NCI-H69 (cell line): ENCODE measurements at regions not wholly inside any gene's neighbourhood (a gene's known extent, or its start where the extent isn't known, plus 50 kb on each side); places are given as distances from the start of the nearest gene placed in this dataset.
"Not testable (repeated sequence)": the region's sequence is repeated elsewhere in the genome, so short reads cannot be mapped to it uniquely, and the experiment has no call there.

Experiments
- DNase-seq: peaks from one replicate; lab custom pipeline; 2025; lab: John Stamatoyannopoulos, UW

DNA sequence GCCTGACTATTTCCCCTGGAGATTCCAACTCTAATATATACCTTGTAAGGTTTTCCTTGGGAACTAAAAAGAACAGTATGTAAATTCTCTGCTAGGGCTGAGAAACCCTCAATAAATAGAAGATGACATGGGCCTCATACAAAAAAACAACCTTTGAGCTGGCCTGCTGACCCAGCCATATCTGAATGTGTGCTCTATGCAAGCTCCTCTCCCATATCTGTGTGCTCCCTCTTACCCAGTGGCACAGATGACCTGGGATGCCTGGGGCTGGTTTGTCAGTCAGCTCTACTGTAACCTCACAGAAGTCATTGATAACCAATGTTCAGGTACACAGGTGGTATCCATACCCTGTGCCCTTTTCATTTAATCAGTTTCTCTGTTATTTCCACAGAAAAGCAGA is 329.2 kb downstream of the SEC16B start:
- DNase-seq = no peak

DNA sequence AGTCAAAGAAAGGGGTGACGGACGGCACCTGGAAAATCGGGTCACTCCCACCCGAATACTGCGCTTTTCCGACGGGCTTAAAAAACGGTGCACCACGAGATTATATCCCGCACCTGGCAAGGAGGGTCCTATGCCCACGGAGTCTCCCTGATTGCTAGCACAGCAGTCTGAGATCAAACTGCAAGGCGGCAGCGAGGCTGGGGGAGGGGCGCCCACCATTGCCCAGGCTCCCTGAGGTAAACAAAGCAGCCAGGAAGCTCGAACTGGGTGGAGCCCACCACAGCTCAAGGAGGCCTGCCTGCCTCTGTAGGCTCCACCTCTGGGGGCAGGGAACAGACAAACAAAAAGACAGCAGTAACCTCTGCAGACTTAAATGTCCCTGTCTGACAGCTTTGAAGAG is 335.7 kb downstream of the SEC16B start:
- DNase-seq = not testable (repeated sequence)

DNA sequence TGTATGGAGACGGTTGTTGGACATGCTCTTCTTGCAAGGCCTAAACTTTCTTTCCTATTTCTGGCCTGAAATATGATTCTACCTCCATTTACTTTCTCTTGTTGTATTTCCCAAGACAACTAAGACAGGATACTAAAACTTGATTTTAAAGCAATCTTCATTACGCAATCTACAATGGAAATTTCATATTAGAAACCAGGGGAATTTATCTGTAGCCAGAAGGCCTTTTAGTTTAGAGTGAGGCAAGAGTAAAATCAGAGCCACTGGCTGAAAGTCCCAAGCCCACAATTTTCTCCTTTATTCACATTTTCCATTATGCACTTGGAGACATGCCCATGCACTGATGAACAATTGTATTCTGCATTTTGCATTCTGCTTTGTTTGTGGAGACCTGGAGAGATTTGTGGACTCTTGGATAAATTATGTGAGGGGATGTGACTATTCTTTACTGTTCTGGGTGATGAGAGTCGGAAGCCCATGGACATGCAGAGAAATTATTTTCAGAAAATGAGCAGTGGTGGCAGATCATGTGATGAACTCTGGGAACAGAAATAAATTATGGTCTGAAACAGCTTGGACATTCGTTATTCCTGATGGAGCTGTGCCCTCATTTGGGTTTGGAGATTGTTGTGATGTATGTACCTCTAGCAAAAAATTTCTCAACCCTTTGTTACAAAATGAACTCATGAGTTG is 336.8 kb downstream of the SEC16B start:
- no peak for DNase-seq

DNA sequence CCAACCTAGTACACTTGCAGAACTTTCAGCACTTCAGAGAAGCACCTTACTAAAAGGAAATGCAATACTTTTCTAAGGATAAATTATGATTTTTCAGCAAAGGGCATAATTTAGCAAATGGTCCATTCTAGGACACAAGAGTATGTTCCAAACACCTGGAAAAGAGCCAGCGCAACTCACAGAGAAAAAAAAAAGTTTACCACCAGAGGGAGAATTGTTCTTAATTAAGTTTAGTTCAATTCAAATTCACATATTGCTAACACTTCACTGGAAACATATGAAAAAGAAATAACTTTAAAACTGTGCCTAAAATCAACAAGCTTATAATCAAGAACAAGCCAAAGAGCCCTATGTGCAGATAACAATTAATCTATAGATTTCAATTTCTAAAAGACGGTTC is 338.1 kb downstream of the SEC16B start:
- no peak for DNase-seq

DNA sequence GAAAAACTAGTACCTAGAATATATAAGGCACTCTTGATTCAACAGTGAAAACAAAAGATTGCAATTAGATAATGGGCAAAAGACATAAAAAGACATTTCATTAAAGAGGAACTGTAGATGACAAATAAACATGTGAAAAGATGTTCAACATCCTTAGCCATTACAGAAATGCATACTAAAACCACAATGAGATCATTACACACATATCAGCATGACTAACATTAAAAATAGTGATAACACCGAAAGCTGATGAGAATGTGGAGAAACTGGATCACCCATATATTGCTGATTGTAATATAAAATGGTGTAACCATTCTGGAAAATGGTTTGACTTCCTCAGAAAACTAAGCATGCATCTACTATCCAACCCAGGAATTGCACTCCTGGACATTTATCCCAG is 340.3 kb downstream of the SEC16B start:
- DNase-seq = no peak

DNA sequence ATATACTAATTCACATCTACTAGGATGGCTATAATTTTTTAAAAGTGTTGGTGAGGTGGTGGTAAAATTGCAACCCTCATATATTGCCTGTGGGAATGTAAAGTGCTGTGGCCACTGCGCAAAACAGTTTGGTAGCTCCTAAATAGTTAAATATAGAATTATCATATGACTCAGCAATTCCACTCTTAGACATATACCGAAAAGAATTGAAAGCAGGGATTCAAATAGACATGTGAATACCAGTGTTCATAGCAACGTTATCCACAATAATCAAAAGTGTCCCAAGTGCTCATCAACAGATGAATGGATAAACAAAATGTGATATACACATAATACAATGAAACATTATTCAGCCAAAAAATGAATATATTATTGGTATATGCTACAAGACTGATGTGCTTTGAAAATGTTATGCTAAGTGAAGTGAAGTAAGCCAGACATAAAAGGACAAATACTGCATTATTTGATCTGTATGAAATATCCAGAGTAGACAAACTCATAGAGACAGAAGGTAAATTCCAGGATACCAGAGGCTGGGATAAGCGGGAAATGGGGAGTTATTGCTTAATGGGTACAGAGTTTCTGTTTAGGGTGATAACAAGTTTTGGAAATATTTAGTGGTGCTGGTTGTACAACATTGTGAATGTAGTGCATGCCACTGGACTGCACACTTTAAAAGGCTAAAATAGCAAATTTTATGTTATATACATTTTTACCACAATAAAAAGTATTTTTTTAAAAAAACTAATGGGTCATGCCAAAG is 342.5 kb downstream of the SEC16B start:
- DNase-seq = no peak

DNA sequence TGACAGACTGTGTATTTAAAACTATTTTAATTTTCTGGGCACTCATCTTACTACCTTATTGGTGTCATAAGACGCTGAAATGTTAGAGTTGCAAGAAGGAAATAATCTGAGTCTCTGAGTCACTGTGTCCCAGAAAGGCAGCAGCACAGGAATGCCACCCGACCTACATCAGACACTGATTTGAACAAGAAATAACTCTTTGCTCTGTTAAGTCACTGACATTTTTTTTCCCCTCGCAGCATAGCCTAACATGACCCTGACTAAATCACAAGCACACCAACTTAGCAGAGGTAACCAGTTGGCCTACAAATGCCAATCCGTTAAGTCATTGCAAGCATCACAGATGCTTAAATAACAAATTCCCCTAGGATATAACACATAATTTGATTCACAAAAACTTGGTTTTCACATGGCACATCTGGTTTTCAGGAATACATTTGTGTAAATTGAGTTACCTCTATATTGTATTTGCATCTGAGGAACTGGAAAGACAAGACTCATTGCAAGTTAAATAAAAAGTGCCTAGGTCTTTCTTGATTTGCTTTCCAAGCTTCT is 349.1 kb downstream of the SEC16B start:
- no peak for DNase-seq

DNA sequence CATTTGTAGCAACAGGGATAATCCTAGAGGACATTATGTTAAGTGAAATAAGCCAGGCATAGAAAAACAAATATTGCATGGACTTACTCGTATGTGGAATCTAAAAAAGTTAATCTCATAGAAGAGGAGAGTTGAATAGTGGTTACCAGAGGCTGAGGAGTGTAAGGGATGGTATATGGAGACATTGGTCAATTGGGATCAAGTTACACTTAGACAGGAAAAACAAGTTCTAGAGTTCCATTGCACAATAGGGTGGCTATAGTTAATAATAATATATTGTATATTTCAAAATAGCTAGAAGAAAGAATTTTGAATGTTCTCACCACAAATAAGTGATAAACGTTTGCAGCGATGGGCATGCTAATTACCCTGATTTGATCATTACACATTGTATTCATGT is 354.6 kb downstream of the SEC16B start:
- DNase-seq = no peak

DNA sequence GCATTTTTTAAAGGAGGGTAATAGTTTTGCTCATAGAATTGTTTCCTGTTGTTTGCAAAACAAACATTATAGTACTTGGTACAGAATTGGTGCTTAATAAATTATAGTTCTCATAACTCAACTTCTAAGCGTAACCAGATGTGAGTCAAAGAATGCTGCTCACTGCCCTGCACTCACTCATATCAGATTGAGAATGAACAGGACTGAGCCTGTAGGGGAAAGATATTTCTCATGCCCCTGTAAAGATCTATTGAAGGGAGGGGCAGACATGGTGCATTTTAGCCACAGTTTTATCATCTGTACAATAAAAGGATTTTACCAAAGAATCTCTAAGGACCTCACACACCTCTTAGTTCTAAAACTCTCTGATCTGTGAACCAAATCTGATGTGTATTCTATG is 358.5 kb downstream of the SEC16B start:
- DNase-seq = no peak

DNA sequence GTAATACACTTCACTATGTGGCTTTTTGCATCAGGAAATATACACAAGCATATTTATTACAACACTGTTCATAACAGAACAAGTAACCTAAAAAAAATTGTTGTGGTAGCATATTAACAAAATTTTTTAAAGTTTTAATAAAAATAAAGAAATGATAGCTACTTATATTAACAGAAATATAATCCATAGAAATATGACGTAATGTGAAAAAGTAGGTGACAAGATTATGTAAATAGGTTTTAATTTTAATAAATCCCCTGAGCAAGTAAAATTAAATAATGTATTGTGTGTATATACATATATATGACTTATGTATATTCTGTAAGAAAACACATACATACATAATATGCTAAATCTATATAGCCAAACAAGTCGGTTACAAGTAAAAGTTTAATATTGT is 359.9 kb downstream of the SEC16B start:
- no peak for DNase-seq

DNA sequence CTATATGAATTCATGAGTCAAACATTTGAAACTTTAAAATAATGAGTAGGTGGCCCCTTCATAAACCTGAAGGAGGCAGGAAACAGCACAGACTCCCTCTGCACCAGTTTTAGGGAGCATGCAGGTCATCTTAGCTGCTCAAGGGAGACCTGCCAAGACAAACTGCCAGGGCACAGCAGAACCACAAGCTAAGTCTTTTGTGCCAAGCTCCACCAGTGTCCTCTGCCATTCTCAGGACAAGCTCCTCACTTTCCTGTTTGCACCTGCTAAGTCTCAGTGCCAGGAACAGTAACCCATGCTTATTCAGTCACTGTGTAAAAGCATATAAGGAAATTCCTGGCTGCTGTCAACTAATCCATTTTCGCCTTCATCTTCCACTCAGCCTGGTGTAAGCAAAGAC is 368.9 kb downstream of the SEC16B start:
- no peak for DNase-seq

DNA sequence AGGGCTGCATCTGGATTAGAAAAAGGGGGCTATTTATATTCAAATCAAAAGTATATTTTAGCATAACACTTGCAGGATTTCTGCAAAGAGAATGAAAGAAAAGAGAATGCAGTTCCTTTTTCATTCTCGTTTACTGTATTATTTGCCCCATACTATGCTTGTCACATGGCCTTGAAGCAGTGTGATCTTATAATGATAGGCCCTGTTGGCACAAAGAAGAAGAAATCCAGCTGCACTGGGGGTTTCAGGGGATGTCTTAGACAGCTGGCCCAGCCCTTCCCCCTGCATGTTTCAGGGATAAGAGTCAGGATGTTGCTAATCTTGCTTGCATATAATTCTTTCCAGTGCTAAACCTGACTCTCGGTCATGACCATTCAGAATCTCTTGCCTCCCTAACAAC is 369.5 kb downstream of the SEC16B start:
- DNase-seq = no peak

DNA sequence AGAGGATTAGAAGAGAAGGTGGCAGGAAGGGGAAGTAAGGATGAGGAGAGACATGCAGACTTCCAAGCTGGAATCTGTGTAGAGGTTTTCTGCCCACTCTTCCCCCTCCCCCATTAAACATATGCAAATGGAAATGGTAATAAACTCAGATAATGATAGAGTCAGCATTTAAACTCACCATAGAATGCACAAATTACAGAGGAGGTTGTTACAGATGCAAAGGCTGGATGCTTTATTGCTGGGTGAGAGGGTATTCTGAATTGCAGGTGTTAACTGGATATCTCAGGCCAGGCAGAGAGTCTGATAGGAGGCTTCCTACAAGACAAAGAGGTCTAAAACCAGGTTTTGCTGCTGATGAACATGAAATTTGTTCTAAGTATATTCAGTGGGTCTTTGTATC is 372.5 kb downstream of the SEC16B start:
- DNase-seq = no peak

DNA sequence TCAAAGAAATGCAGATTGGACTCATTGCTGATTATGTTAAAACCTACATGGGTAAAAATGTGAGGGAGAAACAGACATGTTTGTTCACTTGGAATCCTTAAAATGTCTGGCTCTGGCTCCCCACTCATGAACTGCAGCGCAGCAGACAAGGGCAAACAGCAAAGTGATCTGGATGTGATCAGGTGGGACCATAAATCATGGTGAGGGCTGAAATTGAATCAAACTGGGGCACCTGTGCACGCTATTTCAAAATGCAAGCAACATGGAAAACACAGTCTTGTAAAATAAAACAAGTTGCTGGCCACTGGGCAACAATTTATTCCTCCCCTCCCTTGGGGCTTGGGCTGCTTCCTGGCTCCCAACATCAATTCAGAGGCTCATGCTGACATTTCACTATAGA is 373.4 kb downstream of the SEC16B start:
- no peak for DNase-seq

DNA sequence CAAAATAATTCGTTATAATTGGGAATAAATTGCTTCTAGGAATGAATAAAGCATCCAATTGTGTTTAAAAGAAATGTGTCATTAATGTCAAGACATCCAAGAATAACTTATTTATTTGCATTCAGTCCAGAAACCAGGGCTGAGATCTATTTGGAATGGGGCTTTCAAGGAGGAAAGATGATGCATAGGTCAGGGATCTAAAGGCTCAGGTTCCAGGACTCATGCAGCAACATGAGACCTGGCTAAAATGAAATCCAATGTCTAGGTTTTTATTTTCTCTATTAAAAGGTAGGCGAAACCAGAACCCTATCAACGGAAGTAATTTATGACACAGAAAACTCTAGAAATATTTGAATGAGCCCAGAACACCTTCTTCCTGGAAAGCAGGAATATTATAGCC is 376.8 kb downstream of the SEC16B start:
- DNase-seq = no peak

DNA sequence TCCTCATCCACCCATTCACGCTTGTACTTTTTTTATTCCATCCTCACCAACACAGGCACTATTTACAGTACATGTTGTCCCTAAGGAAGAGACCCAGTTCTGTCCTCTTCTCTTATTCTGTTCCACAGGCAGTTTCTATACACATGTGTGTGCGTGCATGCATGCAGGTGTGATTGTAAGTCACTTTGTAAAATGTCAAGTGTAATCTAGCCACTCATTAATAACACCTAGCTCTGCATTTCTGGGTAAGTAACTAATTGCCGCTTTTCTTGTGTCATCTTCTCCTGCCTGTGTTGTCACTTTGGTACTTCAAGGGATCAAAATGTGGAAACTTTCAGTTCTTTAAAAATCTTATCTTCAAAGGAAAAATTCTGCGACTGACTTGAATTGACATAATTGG is 377.2 kb downstream of the SEC16B start:
- DNase-seq = no peak

DNA sequence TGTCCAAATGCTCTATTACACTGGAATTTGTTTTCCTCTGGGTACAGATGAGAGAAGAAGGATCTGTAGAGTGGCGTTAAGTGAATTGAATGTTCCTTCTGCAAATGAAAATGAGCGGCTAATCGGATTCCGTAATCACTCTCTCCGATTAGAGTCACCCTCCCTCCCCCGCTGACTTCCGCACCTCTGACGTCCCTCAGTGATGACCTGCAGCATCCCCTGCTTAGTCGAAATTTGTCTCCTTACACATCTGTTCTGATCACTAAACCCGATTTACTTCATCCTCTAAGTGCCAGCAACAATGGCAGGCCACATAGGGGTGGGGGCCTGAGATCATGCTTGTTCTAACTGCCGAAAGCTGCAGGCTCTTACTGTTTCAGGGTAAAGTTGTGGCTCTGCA is 378.7 kb downstream of the SEC16B start:
- no peak for DNase-seq

DNA sequence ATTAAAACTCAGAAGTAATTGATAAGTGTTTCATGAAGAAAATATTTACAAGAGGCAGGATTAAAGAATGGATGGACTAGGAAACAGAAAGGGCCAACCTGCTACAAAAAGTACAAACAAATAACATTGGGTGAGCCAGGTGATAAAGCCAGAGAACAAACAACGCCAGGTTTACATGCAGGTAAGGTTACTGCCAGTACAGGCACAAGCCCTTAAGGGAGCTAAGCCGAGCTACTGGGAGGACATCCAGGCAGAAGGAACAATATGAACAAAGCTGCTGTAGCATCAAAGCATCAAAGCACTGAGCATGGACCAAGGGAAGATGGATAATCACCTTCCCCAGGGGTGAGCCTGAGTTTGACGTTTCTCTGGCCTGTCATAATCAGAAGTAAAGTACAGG is 380.7 kb downstream of the SEC16B start:
- DNase-seq = no peak

DNA sequence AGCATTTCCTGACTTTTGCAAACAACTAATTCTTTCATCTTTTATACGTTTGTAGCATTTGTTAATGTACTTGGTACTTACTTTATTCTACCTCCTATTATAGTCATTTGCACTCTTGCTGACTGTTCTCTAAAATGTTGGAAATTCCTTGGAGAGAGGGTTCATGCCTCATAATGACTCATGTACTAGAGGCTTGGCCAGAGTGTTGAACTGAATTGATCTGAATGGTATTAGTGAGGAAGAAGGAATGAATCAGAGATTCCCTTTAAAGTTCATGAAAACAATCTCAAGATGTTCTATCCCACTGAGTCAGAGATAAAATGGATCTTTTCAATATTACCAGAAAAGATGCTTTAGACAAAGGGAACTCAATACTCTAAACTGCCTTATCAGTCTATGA is 383.4 kb downstream of the SEC16B start:
- no peak for DNase-seq

DNA sequence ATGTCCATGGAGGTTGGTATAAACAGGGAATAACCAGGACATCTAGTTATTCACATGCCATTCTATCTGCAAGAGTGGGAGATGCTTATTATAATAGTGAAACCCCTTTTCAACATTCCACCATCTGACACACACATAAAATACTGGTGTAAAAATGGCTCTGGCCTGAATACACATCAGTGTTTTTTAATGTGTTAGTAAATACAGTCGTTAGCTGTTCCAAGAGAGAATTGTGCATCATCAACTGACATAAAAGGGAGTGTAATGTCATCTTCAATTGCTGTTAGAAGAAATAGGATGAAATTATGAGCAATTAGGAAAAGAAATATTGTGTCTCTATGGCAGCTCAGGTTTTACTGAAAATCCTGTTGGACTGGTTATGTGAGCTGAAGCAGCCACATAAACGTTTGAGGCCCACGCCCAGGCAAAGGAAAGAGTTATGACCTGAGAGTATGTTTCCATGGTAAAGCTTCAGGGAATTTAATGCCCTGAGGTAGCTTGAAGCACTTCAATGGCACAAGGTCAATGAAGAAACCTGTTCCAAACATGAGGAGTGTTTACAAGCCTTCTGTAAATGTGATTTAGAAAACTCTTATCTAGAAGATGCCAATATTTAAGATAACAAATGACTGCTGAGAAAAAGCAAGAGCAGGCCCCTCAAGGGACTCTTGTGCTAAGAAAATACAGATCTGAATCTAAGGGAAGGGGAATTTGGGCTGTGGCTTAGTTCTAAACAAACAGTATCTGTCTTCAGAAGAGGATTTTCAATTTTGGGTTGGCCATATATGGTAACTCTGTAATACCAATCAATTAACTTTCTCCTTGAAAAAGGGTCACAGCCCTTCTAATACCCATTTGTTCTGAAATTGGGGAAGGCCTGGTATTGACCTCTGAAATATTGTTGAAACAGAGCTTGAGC is 384.3 kb downstream of the SEC16B start:
- no peak for DNase-seq

DNA sequence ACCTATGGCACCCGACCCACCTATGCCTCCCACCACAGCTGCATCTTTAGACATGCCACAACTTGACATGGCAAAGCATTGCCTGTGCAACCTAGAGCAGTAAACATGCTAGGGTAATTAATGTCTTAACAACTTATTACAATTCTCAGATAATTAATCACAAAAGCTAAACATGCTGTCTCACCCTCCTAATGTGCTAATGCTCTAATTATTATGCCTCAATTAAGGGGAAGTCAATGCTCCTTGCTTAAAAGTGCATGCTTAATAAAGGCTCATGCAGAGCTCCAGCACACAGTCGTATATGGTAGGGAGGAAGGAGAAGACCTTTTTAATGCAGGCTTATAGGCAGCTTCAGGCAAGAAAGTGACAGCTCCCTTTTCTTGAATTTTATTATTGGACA is 396.0 kb downstream of the SEC16B start:
- DNase-seq = no peak

DNA sequence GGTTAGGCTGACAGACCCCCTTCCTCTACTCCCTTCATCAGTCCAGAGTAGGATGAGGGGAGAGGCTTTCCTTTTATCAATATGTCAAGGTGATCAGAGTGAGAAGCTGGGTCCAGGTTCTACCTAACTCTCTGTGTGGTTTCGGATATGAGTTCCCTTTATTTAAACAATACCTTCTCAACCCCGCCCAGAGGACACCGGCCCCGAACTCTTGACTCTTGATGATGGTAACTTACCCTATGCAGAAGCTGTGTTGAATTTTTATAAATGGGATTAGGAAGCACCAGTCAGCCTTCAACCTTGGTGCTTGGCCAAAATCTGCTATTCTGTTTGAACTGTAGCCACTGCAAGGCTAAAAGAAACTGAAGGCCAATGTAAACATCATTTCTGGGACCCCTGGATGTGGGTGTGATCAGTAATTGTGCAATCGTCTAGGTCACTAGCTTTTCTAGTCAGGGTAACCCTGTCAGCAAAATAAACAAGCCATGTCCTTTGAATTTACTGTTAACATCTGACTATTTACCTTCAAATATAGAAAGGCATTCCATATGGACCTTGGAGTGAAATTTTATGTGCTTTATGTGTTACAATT is 398.3 kb downstream of the SEC16B start:
- peak; percentile 22 for DNase-seq
